Karpas-422 (cell line): ENCODE measurements at regions not wholly inside any gene's neighbourhood (a gene's known extent, or its start where the extent isn't known, plus 50 kb on each side); places are given as distances from the start of the nearest gene placed in this dataset.
"Not testable (repeated sequence)": the region's sequence is repeated elsewhere in the genome, so short reads cannot be mapped to it uniquely, and the experiment has no call there.

Source experiments
- DNase-seq: peaks from one replicate; pipeline ENCODE4 v3.0.0-alpha.2; 2015
- H2AFZ ChIP-seq: fragments of 200-600 bp; sonication (generic); 2 replicates; pipeline ENCODE4 v1.6.1; 2014; ENCODE audit warnings: antibody characterized with exemption, low read length, mixed read lengths
- H3K27ac ChIP-seq: fragments of 200-600 bp; sonication (generic); 2 replicates; pipeline ENCODE4 v1.5.1; 2014; ENCODE audit warnings: mild to moderate bottlenecking, low read length, moderate library complexity
- H3K27me3 ChIP-seq: fragments of 200-600 bp; sonication (generic); 2 replicates; pipeline ENCODE4 v1.6.1; 2014; ENCODE audit warnings: low read length, mixed read lengths
- H3K36me3 ChIP-seq: fragments of 200-600 bp; sonication (generic); 2 replicates; pipeline ENCODE4 v1.6.1; 2014; ENCODE audit warnings: low read length, mixed read lengths; ENCODE audit not compliant: insufficient read depth
- H3K4me1 ChIP-seq: fragments of 200-600 bp; sonication (generic); 2 replicates; pipeline ENCODE4 v1.6.1; 2014; ENCODE audit warnings: mild to moderate bottlenecking, low read length, mixed read lengths
- H3K4me2 ChIP-seq: fragments of 200-600 bp; sonication (generic); 2 replicates; pipeline ENCODE4 v1.6.1; 2014; ENCODE audit warnings: low read length, low read depth, mild to moderate bottlenecking; ENCODE audit not compliant: poor library complexity, severe bottlenecking
- H3K4me3 ChIP-seq: fragments of 200-600 bp; sonication (generic); 2 replicates; pipeline ENCODE4 v1.5.1; 2014; ENCODE audit warnings: mild to moderate bottlenecking, antibody characterized with exemption, low read length, mixed read lengths
- H3K79me2 ChIP-seq: fragments of 200-600 bp; sonication (generic); 2 replicates; pipeline ENCODE4 v1.6.1; 2014; ENCODE audit warnings: mild to moderate bottlenecking, low read length, mixed read lengths
- H3K9ac ChIP-seq: fragments of 200-600 bp; sonication (generic); 2 replicates; pipeline ENCODE4 v1.6.0; 2014; ENCODE audit warnings: low read length
- H3K9me2 ChIP-seq: fragments of 200-600 bp; sonication (generic), shearing (Covaris generic); replicated peaks from 2 replicates; pipeline ENCODE4 v1.6.0; 2014; ENCODE audit warnings: mild to moderate bottlenecking, low read length, moderate library complexity; ENCODE audit not compliant: insufficient read depth
- H3K9me3 ChIP-seq: fragments of 300-700, 200-600 bp; sonication (generic); 2 replicates; pipeline ENCODE4 v1.6.1; 2014; ENCODE audit warnings: low read length, mixed read lengths
- H4K20me1 ChIP-seq: fragments of 200-600 bp; sonication (generic); 2 replicates; pipeline ENCODE4 v1.6.1; 2014; ENCODE audit warnings: mild to moderate bottlenecking, antibody characterized with exemption, low read length, low read depth; ENCODE audit not compliant: insufficient read depth

- Histone ChIP-seq H3K9ac (no peak overlapping the region), H3K79me2 (no peaks in the 10 kb centered on the region), H3K27ac (no peak overlapping the region), H4K20me1 (no peaks in the 10 kb centered on the region), H3K27me3 (no peaks in the 10 kb centered on the region), H3K4me1 (no peaks in the 10 kb centered on the region), H2AFZ (no peak overlapping the region), H3K9me2 (no peaks in the 10 kb centered on the region), H3K36me3 (no peaks in the 10 kb centered on the region), H3K4me2 (no peak overlapping the region), H3K4me3 (no peak overlapping the region), H3K9me3 (no peaks in the 10 kb centered on the region)
- DNase-seq = no peak
Measured at GRCh38 chr2:66251573-66251972, 183.4 kb upstream of the MEIS1 start.

- not testable (repeated sequence) for H3K27ac ChIP-seq, H4K20me1 ChIP-seq, H3K4me2 ChIP-seq, H3K4me1 ChIP-seq, H3K4me3 ChIP-seq, H3K9me2 ChIP-seq, H2AFZ ChIP-seq, H3K9ac ChIP-seq, DNase-seq, H3K9me3 ChIP-seq, H3K36me3 ChIP-seq, H3K79me2 ChIP-seq, H3K27me3 ChIP-seq
Measured at GRCh38 chr2:66249089-66249488, 185.8 kb upstream of the MEIS1 start.

- H3K27me3 ChIP-seq, H3K4me3 ChIP-seq, DNase-seq, H3K9ac ChIP-seq, H4K20me1 ChIP-seq, H3K9me2 ChIP-seq, H3K9me3 ChIP-seq, H3K4me1 ChIP-seq, H3K27ac ChIP-seq, H2AFZ ChIP-seq, H3K36me3 ChIP-seq, H3K4me2 ChIP-seq, H3K79me2 ChIP-seq: not testable (repeated sequence)
Measured at GRCh38 chr2:66243809-66244208, 191.1 kb upstream of the MEIS1 start.

GRCh38 chr2:66242888-66243287 is 192.0 kb upstream of the MEIS1 start:
- not testable (repeated sequence) for H4K20me1 ChIP-seq, H2AFZ ChIP-seq, H3K9me3 ChIP-seq, H3K9ac ChIP-seq, H3K27ac ChIP-seq, H3K9me2 ChIP-seq, H3K79me2 ChIP-seq, H3K4me2 ChIP-seq, H3K36me3 ChIP-seq, H3K4me1 ChIP-seq, H3K27me3 ChIP-seq, H3K4me3 ChIP-seq, DNase-seq

- Histone ChIP-seq H3K4me2 (no peak overlapping the region), H2AFZ (no peak overlapping the region), H3K36me3 (no peaks in the 10 kb centered on the region), H3K27me3 (peaks cover 3% of the 10 kb centered on the region; the same call in 1 of the 2 replicates), H3K9ac (no peak overlapping the region), H3K9me2 (no peaks in the 10 kb centered on the region), H3K79me2 (no peaks in the 10 kb centered on the region), H3K4me3 (no peak overlapping the region), H3K4me1 (no peaks in the 10 kb centered on the region), H3K9me3 (no peaks in the 10 kb centered on the region), H4K20me1 (no peaks in the 10 kb centered on the region), H3K27ac (no peak overlapping the region)
- no peak for DNase-seq
Measured at GRCh38 chr2:66242099-66242789, 192.7 kb upstream of the MEIS1 start.

- Histone ChIP-seq H3K9ac (no peak overlapping the region), H3K27me3 (peaks cover 3% of the 10 kb centered on the region; the same call in 1 of the 2 replicates), H3K4me3 (no peak overlapping the region), H3K4me2 (no peak overlapping the region), H2AFZ (no peak overlapping the region), H3K27ac (no peak overlapping the region), H3K9me2 (no peaks in the 10 kb centered on the region), H4K20me1 (no peaks in the 10 kb centered on the region), H3K79me2 (no peaks in the 10 kb centered on the region), H3K9me3 (no peaks in the 10 kb centered on the region), H3K4me1 (no peaks in the 10 kb centered on the region), H3K36me3 (no peaks in the 10 kb centered on the region)
- DNase-seq = no peak
Measured at GRCh38 chr2:66240286-66240685, 194.6 kb upstream of the MEIS1 start.

- no peak overlapping the region for H2AFZ ChIP-seq
- no peak overlapping the region for H3K4me3 ChIP-seq
- H3K4me1 ChIP-seq = no peaks in the 10 kb centered on the region
- H3K27ac ChIP-seq = no peak overlapping the region
- no peak overlapping the region for H3K4me2 ChIP-seq
- no peaks in the 10 kb centered on the region for H3K36me3 ChIP-seq
- no peak for DNase-seq
- H4K20me1 ChIP-seq = no peaks in the 10 kb centered on the region
- H3K9me3 ChIP-seq = no peaks in the 10 kb centered on the region
- H3K9me2 ChIP-seq = no peaks in the 10 kb centered on the region
- peaks cover 3% of the 10 kb centered on the region; the same call in 1 of the 2 replicates for H3K27me3 ChIP-seq
- no peak overlapping the region for H3K9ac ChIP-seq
- H3K79me2 ChIP-seq = no peaks in the 10 kb centered on the region
Measured at GRCh38 chr2:66239655-66240054, 195.3 kb upstream of the MEIS1 start.

- Histone ChIP-seq H3K36me3 (no peaks in the 10 kb centered on the region), H3K4me3 (no peak overlapping the region), H3K79me2 (no peaks in the 10 kb centered on the region), H3K4me2 (no peak overlapping the region), H3K9ac (no peak overlapping the region), H3K4me1 (no peaks in the 10 kb centered on the region), H3K9me2 (no peaks in the 10 kb centered on the region), H3K27ac (no peak overlapping the region), H3K9me3 (no peaks in the 10 kb centered on the region), H3K27me3 (peaks cover 3% of the 10 kb centered on the region; the same call in 1 of the 2 replicates), H4K20me1 (no peaks in the 10 kb centered on the region), H2AFZ (no peak overlapping the region)
- DNase-seq = no peak
Measured at GRCh38 chr2:66237803-66238379, 197.0 kb upstream of the MEIS1 start.
